H9 (cell line): ENCODE measurements at regions not wholly inside any gene's neighbourhood (a gene's known extent, or its start where the extent isn't known, plus 50 kb on each side); places are given as distances from the start of the nearest gene placed in this dataset.

Source experiments
- DNase-seq: peaks from one replicate; pipeline ENCODE4 v3.0.0-alpha.2; 2017
- H2AFZ ChIP-seq: one replicate; pipeline ENCODE4 v1.6.1; 2013; ENCODE audit warnings: mild to moderate bottlenecking, low read length, control low read depth, moderate library complexity
- H2AK5ac ChIP-seq: 2 replicates; pipeline ENCODE4 v1.6.1; 2013; ENCODE audit warnings: low read length, control low read depth, mixed read lengths; ENCODE audit not compliant: insufficient read length
- H2BK120ac ChIP-seq: one replicate; pipeline ENCODE4 v1.6.1; 2013; ENCODE audit warnings: low read depth, mild to moderate bottlenecking, low read length, control low read depth, inconsistent platforms; ENCODE audit not compliant: poor library complexity, severe bottlenecking
- H2BK12ac ChIP-seq: 2 replicates; pipeline ENCODE4 v1.6.1; 2013; ENCODE audit warnings: low read length, control low read depth, mixed read lengths, low read depth; ENCODE audit not compliant: insufficient read length
- H2BK15ac ChIP-seq: 2 replicates; pipeline ENCODE4 v1.6.1; 2013; ENCODE audit warnings: low read depth, low read length, control low read depth
- H2BK20ac ChIP-seq: one replicate; pipeline ENCODE4 v1.6.1; 2013; ENCODE audit warnings: low read depth, mild to moderate bottlenecking, low read length, control low read depth, inconsistent platforms; ENCODE audit not compliant: poor library complexity, severe bottlenecking
- H2BK5ac ChIP-seq: 2 replicates; pipeline ENCODE4 v1.6.1; 2013; ENCODE audit warnings: low read length, control low read depth, mixed read lengths; ENCODE audit not compliant: insufficient read length
- H3K14ac ChIP-seq: 2 replicates; pipeline ENCODE4 v1.6.1; 2013; ENCODE audit warnings: low read length, control low read depth; ENCODE audit not compliant: insufficient read depth
- H3K18ac ChIP-seq: 2 replicates; pipeline ENCODE4 v1.6.1; 2013; ENCODE audit warnings: low read depth, mild to moderate bottlenecking, mixed read lengths, low read length, control low read depth; ENCODE audit not compliant: insufficient read length
- H3K23ac ChIP-seq: 2 replicates; pipeline ENCODE4 v1.6.1; 2013; ENCODE audit warnings: low read length, control low read depth, mixed read lengths, low read depth; ENCODE audit not compliant: insufficient read length
- H3K23me2 ChIP-seq: 2 replicates; pipeline ENCODE4 v1.6.1; 2013; ENCODE audit warnings: low read depth, mild to moderate bottlenecking, mixed read lengths, low read length, control low read depth; ENCODE audit not compliant: insufficient read length, poor library complexity, severe bottlenecking
- H3K27ac ChIP-seq: 2 replicates; pipeline ENCODE4 v1.5.1; 2013; ENCODE audit warnings: low read length, control low read depth, mixed read lengths, low read depth; ENCODE audit not compliant: insufficient read length
- H3K27me3 ChIP-seq: 2 replicates; pipeline ENCODE4 v1.6.1; 2013; ENCODE audit warnings: low read length, control low read depth, inconsistent platforms; ENCODE audit not compliant: insufficient read depth
- H3K4ac ChIP-seq: 2 replicates; pipeline ENCODE4 v1.6.1; 2013; ENCODE audit warnings: low read depth, mild to moderate bottlenecking, control low read depth, inconsistent platforms, low read length, moderate library complexity
- H3K4me1 ChIP-seq: 2 replicates; pipeline ENCODE4 v1.6.1; 2013; ENCODE audit warnings: low read length, control low read depth, inconsistent platforms; ENCODE audit not compliant: insufficient read depth
- H3K4me2 ChIP-seq: 2 replicates; pipeline ENCODE4 v1.6.1; 2013; ENCODE audit warnings: low read length, control low read depth, mixed read lengths; ENCODE audit not compliant: insufficient read length, insufficient read depth
- H3K56ac ChIP-seq: 2 replicates; pipeline ENCODE4 v1.6.1; 2013; ENCODE audit warnings: low read depth, mild to moderate bottlenecking, mixed read lengths, low read length, control low read depth; ENCODE audit not compliant: insufficient read length
- H3K79me1 ChIP-seq: 2 replicates; pipeline ENCODE4 v1.6.1; 2013; ENCODE audit warnings: low read depth, mild to moderate bottlenecking, moderate library complexity, low read length, control low read depth, inconsistent platforms; ENCODE audit not compliant: insufficient read depth, poor library complexity, severe bottlenecking
- H3K79me2 ChIP-seq: 2 replicates; pipeline ENCODE4 v1.6.1; 2013; ENCODE audit warnings: low read length, control low read depth, inconsistent platforms; ENCODE audit not compliant: insufficient read depth
- H3K9ac ChIP-seq: 2 replicates; pipeline ENCODE4 v1.6.1; 2013; ENCODE audit warnings: low read length, control low read depth, mixed read lengths; ENCODE audit not compliant: insufficient read length; ENCODE audit errors: extremely low read depth
- H3K9me3 ChIP-seq: one replicate; pipeline ENCODE4 v1.6.1; 2013; ENCODE audit warnings: low read depth, low read length, inconsistent platforms; ENCODE audit not compliant: control insufficient read depth
- H3T11ph ChIP-seq: one replicate; pipeline ENCODE4 v1.6.1; 2013; ENCODE audit warnings: mild to moderate bottlenecking, low read length, control low read depth, inconsistent platforms
- H4K20me1 ChIP-seq: one replicate; pipeline ENCODE4 v1.6.1; 2013; ENCODE audit not compliant: control insufficient read depth, insufficient read length, insufficient read depth
- H4K5ac ChIP-seq: 2 replicates; pipeline ENCODE4 v1.6.1; 2013; ENCODE audit warnings: low read depth, mild to moderate bottlenecking, mixed read lengths, low read length, control low read depth; ENCODE audit not compliant: insufficient read length
- H4K8ac ChIP-seq: replicated peaks from 2 replicates; pipeline ENCODE4 v1.6.1; 2013; ENCODE audit warnings: low read length, control low read depth, mixed read lengths, low read depth; ENCODE audit not compliant: insufficient read length
- H4K91ac ChIP-seq: 2 replicates; pipeline ENCODE4 v1.6.1; 2013; ENCODE audit warnings: low read depth, mild to moderate bottlenecking, moderate library complexity, mixed read lengths, low read length, control low read depth; ENCODE audit not compliant: insufficient read length
- H3K27ac Mint-ChIP-seq, 3 experiments: 2 replicates in 2 of 3; 3 replicates in 1 of 3; pipeline ENCODE4 v1.8.0; 2020 to 2021; ENCODE audit warnings: mixed read lengths in 3 of 3, mild to moderate bottlenecking in 1 of 3, moderate library complexity in 1 of 3
- H3K27me3 Mint-ChIP-seq: 2 replicates; pipeline ENCODE4 v1.8.0; 2021; ENCODE audit warnings: low read depth, mild to moderate bottlenecking, moderate library complexity, mixed read lengths
- H3K36me3 Mint-ChIP-seq, 3 experiments: 2 replicates in 2 of 3; 3 replicates in 1 of 3; pipeline ENCODE4 v1.8.0; 2020 to 2021; ENCODE audit warnings: low read depth in 3 of 3, mixed read lengths in 3 of 3; ENCODE audit not compliant: insufficient read depth in 1 of 3
- H3K4me1 Mint-ChIP-seq, 2 experiments: 2 replicates each; pipeline ENCODE4 v1.8.0; 2020; ENCODE audit warnings: mixed read lengths in 2 of 2
- H3K4me3 Mint-ChIP-seq, 2 experiments: 2 replicates in 1 of 2; 3 replicates in 1 of 2; pipeline ENCODE4 v1.8.0; 2020 to 2021; ENCODE audit warnings: mild to moderate bottlenecking in 2 of 2, mixed read lengths in 2 of 2, moderate library complexity in 1 of 2
- H3K9me3 Mint-ChIP-seq, 2 experiments: 2 replicates in 1 of 2; 3 replicates in 1 of 2; pipeline ENCODE4 v1.8.0; 2020; ENCODE audit warnings: mild to moderate bottlenecking in 2 of 2, mixed read lengths in 2 of 2, moderate library complexity in 1 of 2
- WGBS: extraction: QIAGEN DNeasy Blood & Tissue Kit; methylation state at CpG from one replicate; pipeline ENCODE4 v1.1.7; 2013; ENCODE audit warnings: missing lambda C conversion rate, low lambda C conversion rate, mixed read lengths; ENCODE audit not compliant: insufficient read length; ENCODE audit errors: extremely low coverage; 5-methylcytosine and 5-hydroxymethylcytosine counted together
- TF ChIP-seq, protein P1 (sequence below): fragments of 200-600 bp; sonication (generic); conservative IDR thresholded peaks from 3 replicates; pipeline ENCODE4 v1.8.0; 2021; ENCODE audit warnings: antibody characterized with exemption, mild to moderate bottlenecking

GRCh38 chr15:93282808-93283207 is 193.8 kb upstream of the RGMA start:
- H3K56ac ChIP-seq = no peak overlapping the region
- no peak for DNase-seq
- no peak overlapping the region; a peak in 1 of 7 replicates for H3K27ac Mint-ChIP-seq
- H3K4ac ChIP-seq = no peak overlapping the region
- no peaks in the 10 kb centered on the region for H4K20me1 ChIP-seq
- no peaks in the 10 kb centered on the region for H3K23me2 ChIP-seq
- no peak overlapping the region for H2BK20ac ChIP-seq
- no peak overlapping the region for H2BK120ac ChIP-seq
- no peak overlapping the region for H2AFZ ChIP-seq
- H3K4me2 ChIP-seq = no peak overlapping the region
- H2BK15ac ChIP-seq = no peak overlapping the region
- no peak overlapping the region for H3K23ac ChIP-seq
- H3K27me3 ChIP-seq = no peaks in the 10 kb centered on the region
- H3K79me1 ChIP-seq = no peaks in the 10 kb centered on the region
- no peaks in the 10 kb centered on the region; a peak in 1 of 5 replicates for H3K9me3 Mint-ChIP-seq
- no peak overlapping the region for H3K18ac ChIP-seq
- no peak overlapping the region for H2BK5ac ChIP-seq
- H4K5ac ChIP-seq = no peak overlapping the region
- no peak overlapping the region for H2BK12ac ChIP-seq
- no peak overlapping the region for H2AK5ac ChIP-seq
- no peaks in the 10 kb centered on the region for H3K9me3 ChIP-seq
- no peak overlapping the region for H4K91ac ChIP-seq
- H4K8ac ChIP-seq = no peak overlapping the region
- H3K27ac ChIP-seq = no peak overlapping the region
- H3K4me1 ChIP-seq = no peaks in the 10 kb centered on the region
- H3K4me1 Mint-ChIP-seq = peaks cover 39 to 42% of the 10 kb centered on the region in 2 experiments
- H3T11ph ChIP-seq = no peak overlapping the region
- no peak overlapping the region for H3K9ac ChIP-seq
- TF ChIP-seq, protein P1, sequence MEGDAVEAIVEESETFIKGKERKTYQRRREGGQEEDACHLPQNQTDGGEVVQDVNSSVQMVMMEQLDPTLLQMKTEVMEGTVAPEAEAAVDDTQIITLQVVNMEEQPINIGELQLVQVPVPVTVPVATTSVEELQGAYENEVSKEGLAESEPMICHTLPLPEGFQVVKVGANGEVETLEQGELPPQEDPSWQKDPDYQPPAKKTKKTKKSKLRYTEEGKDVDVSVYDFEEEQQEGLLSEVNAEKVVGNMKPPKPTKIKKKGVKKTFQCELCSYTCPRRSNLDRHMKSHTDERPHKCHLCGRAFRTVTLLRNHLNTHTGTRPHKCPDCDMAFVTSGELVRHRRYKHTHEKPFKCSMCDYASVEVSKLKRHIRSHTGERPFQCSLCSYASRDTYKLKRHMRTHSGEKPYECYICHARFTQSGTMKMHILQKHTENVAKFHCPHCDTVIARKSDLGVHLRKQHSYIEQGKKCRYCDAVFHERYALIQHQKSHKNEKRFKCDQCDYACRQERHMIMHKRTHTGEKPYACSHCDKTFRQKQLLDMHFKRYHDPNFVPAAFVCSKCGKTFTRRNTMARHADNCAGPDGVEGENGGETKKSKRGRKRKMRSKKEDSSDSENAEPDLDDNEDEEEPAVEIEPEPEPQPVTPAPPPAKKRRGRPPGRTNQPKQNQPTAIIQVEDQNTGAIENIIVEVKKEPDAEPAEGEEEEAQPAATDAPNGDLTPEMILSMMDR = no peak
- H3K4me3 Mint-ChIP-seq = no peak overlapping the region
- no peak overlapping the region for H3K14ac ChIP-seq
- no CpG with 5 or more reads among the region's 3 CpGs for WGBS
- no peaks in the 10 kb centered on the region for H3K79me2 ChIP-seq
- peaks cover 30% of the 10 kb centered on the region for H3K27me3 Mint-ChIP-seq
- no peaks in the 10 kb centered on the region; a peak in 2 of 7 replicates for H3K36me3 Mint-ChIP-seq
